H9 (cell line): ENCODE measurements at regions not wholly inside any gene's neighbourhood (a gene's known extent, or its start where the extent isn't known, plus 50 kb on each side); places are given as distances from the start of the nearest gene placed in this dataset.
A peak's percentile ranks its signal among the peaks of the same experiment; 100 is the strongest.

Experiments used
- DNase-seq: peaks from one replicate; pipeline ENCODE4 v3.0.0-alpha.2; 2017
- H2AFZ ChIP-seq: one replicate; pipeline ENCODE4 v1.6.1; 2013; ENCODE audit warnings: mild to moderate bottlenecking, low read length, control low read depth, moderate library complexity
- H2AK5ac ChIP-seq: 2 replicates; pipeline ENCODE4 v1.6.1; 2013; ENCODE audit warnings: low read length, control low read depth, mixed read lengths; ENCODE audit not compliant: insufficient read length
- H2BK120ac ChIP-seq: one replicate; pipeline ENCODE4 v1.6.1; 2013; ENCODE audit warnings: low read depth, mild to moderate bottlenecking, low read length, control low read depth, inconsistent platforms; ENCODE audit not compliant: poor library complexity, severe bottlenecking
- H2BK12ac ChIP-seq: 2 replicates; pipeline ENCODE4 v1.6.1; 2013; ENCODE audit warnings: low read length, control low read depth, mixed read lengths, low read depth; ENCODE audit not compliant: insufficient read length
- H2BK15ac ChIP-seq: 2 replicates; pipeline ENCODE4 v1.6.1; 2013; ENCODE audit warnings: low read depth, low read length, control low read depth
- H2BK20ac ChIP-seq: one replicate; pipeline ENCODE4 v1.6.1; 2013; ENCODE audit warnings: low read depth, mild to moderate bottlenecking, low read length, control low read depth, inconsistent platforms; ENCODE audit not compliant: poor library complexity, severe bottlenecking
- H2BK5ac ChIP-seq: 2 replicates; pipeline ENCODE4 v1.6.1; 2013; ENCODE audit warnings: low read length, control low read depth, mixed read lengths; ENCODE audit not compliant: insufficient read length
- H3K14ac ChIP-seq: 2 replicates; pipeline ENCODE4 v1.6.1; 2013; ENCODE audit warnings: low read length, control low read depth; ENCODE audit not compliant: insufficient read depth
- H3K18ac ChIP-seq: 2 replicates; pipeline ENCODE4 v1.6.1; 2013; ENCODE audit warnings: low read depth, mild to moderate bottlenecking, mixed read lengths, low read length, control low read depth; ENCODE audit not compliant: insufficient read length
- H3K23ac ChIP-seq: 2 replicates; pipeline ENCODE4 v1.6.1; 2013; ENCODE audit warnings: low read length, control low read depth, mixed read lengths, low read depth; ENCODE audit not compliant: insufficient read length
- H3K23me2 ChIP-seq: 2 replicates; pipeline ENCODE4 v1.6.1; 2013; ENCODE audit warnings: low read depth, mild to moderate bottlenecking, mixed read lengths, low read length, control low read depth; ENCODE audit not compliant: insufficient read length, poor library complexity, severe bottlenecking
- H3K27ac ChIP-seq: 2 replicates; pipeline ENCODE4 v1.5.1; 2013; ENCODE audit warnings: low read length, control low read depth, mixed read lengths, low read depth; ENCODE audit not compliant: insufficient read length
- H3K27me3 ChIP-seq: 2 replicates; pipeline ENCODE4 v1.6.1; 2013; ENCODE audit warnings: low read length, control low read depth, inconsistent platforms; ENCODE audit not compliant: insufficient read depth
- H3K4ac ChIP-seq: 2 replicates; pipeline ENCODE4 v1.6.1; 2013; ENCODE audit warnings: low read depth, mild to moderate bottlenecking, control low read depth, inconsistent platforms, low read length, moderate library complexity
- H3K4me1 ChIP-seq: 2 replicates; pipeline ENCODE4 v1.6.1; 2013; ENCODE audit warnings: low read length, control low read depth, inconsistent platforms; ENCODE audit not compliant: insufficient read depth
- H3K4me2 ChIP-seq: 2 replicates; pipeline ENCODE4 v1.6.1; 2013; ENCODE audit warnings: low read length, control low read depth, mixed read lengths; ENCODE audit not compliant: insufficient read length, insufficient read depth
- H3K56ac ChIP-seq: 2 replicates; pipeline ENCODE4 v1.6.1; 2013; ENCODE audit warnings: low read depth, mild to moderate bottlenecking, mixed read lengths, low read length, control low read depth; ENCODE audit not compliant: insufficient read length
- H3K79me1 ChIP-seq: 2 replicates; pipeline ENCODE4 v1.6.1; 2013; ENCODE audit warnings: low read depth, mild to moderate bottlenecking, moderate library complexity, low read length, control low read depth, inconsistent platforms; ENCODE audit not compliant: insufficient read depth, poor library complexity, severe bottlenecking
- H3K79me2 ChIP-seq: 2 replicates; pipeline ENCODE4 v1.6.1; 2013; ENCODE audit warnings: low read length, control low read depth, inconsistent platforms; ENCODE audit not compliant: insufficient read depth
- H3K9ac ChIP-seq: 2 replicates; pipeline ENCODE4 v1.6.1; 2013; ENCODE audit warnings: low read length, control low read depth, mixed read lengths; ENCODE audit not compliant: insufficient read length; ENCODE audit errors: extremely low read depth
- H3K9me3 ChIP-seq: one replicate; pipeline ENCODE4 v1.6.1; 2013; ENCODE audit warnings: low read depth, low read length, inconsistent platforms; ENCODE audit not compliant: control insufficient read depth
- H3T11ph ChIP-seq: one replicate; pipeline ENCODE4 v1.6.1; 2013; ENCODE audit warnings: mild to moderate bottlenecking, low read length, control low read depth, inconsistent platforms
- H4K20me1 ChIP-seq: one replicate; pipeline ENCODE4 v1.6.1; 2013; ENCODE audit not compliant: control insufficient read depth, insufficient read length, insufficient read depth
- H4K5ac ChIP-seq: 2 replicates; pipeline ENCODE4 v1.6.1; 2013; ENCODE audit warnings: low read depth, mild to moderate bottlenecking, mixed read lengths, low read length, control low read depth; ENCODE audit not compliant: insufficient read length
- H4K8ac ChIP-seq: replicated peaks from 2 replicates; pipeline ENCODE4 v1.6.1; 2013; ENCODE audit warnings: low read length, control low read depth, mixed read lengths, low read depth; ENCODE audit not compliant: insufficient read length
- H4K91ac ChIP-seq: 2 replicates; pipeline ENCODE4 v1.6.1; 2013; ENCODE audit warnings: low read depth, mild to moderate bottlenecking, moderate library complexity, mixed read lengths, low read length, control low read depth; ENCODE audit not compliant: insufficient read length
- H3K27ac Mint-ChIP-seq, 3 experiments: 2 replicates in 2 of 3; 3 replicates in 1 of 3; pipeline ENCODE4 v1.8.0; 2020 to 2021; ENCODE audit warnings: mixed read lengths in 3 of 3, mild to moderate bottlenecking in 1 of 3, moderate library complexity in 1 of 3
- H3K27me3 Mint-ChIP-seq: 2 replicates; pipeline ENCODE4 v1.8.0; 2021; ENCODE audit warnings: low read depth, mild to moderate bottlenecking, moderate library complexity, mixed read lengths
- H3K36me3 Mint-ChIP-seq, 3 experiments: 2 replicates in 2 of 3; 3 replicates in 1 of 3; pipeline ENCODE4 v1.8.0; 2020 to 2021; ENCODE audit warnings: low read depth in 3 of 3, mixed read lengths in 3 of 3; ENCODE audit not compliant: insufficient read depth in 1 of 3
- H3K4me1 Mint-ChIP-seq, 2 experiments: 2 replicates each; pipeline ENCODE4 v1.8.0; 2020; ENCODE audit warnings: mixed read lengths in 2 of 2
- H3K4me3 Mint-ChIP-seq, 2 experiments: 2 replicates in 1 of 2; 3 replicates in 1 of 2; pipeline ENCODE4 v1.8.0; 2020 to 2021; ENCODE audit warnings: mild to moderate bottlenecking in 2 of 2, mixed read lengths in 2 of 2, moderate library complexity in 1 of 2
- H3K9me3 Mint-ChIP-seq, 2 experiments: 2 replicates in 1 of 2; 3 replicates in 1 of 2; pipeline ENCODE4 v1.8.0; 2020; ENCODE audit warnings: mild to moderate bottlenecking in 2 of 2, mixed read lengths in 2 of 2, moderate library complexity in 1 of 2
- CTCF ChIP-seq: fragments of 200-600 bp; sonication (generic); conservative IDR thresholded peaks from 3 replicates; pipeline ENCODE4 v1.8.0; 2021; ENCODE audit warnings: antibody characterized with exemption, mild to moderate bottlenecking
- WGBS: extraction: QIAGEN DNeasy Blood & Tissue Kit; methylation state at CpG from one replicate; pipeline ENCODE4 v1.1.7; 2013; ENCODE audit warnings: missing lambda C conversion rate, low lambda C conversion rate, mixed read lengths; ENCODE audit not compliant: insufficient read length; ENCODE audit errors: extremely low coverage; 5-methylcytosine and 5-hydroxymethylcytosine counted together

DNA sequence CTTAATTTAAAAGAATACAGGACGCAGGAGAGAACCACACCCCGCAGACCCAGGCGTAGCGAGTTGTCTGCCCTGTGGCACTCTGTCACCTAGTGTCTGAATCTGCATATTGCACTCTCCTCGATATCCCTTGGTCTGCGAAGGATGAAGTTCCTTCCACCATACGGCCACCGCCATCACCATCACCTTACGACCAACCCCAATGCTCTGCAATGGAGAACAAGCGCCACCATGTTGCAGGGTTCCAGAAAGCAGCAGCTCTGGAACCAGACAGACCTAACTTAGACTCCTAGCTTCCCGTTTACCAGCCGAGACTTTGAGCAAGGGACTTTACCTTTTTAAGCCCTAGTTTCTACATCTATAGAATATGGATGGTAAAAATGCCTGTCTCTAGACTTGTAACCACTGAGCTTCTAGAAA is 77.4 kb upstream of the DMRT1 start:
- Histone ChIP-seq H3K27me3 (no peaks in the 10 kb centered on the region), H3K79me2 (no peaks in the 10 kb centered on the region), H3K9me3 (no peaks in the 10 kb centered on the region), H3K14ac (no peak overlapping the region), H2BK20ac (no peak overlapping the region), H2BK12ac (no peak overlapping the region), H3K23me2 (no peaks in the 10 kb centered on the region), H3K18ac (no peak overlapping the region), H3K4ac (no peak overlapping the region), H3K4me1 (no peaks in the 10 kb centered on the region), H2BK15ac (no peak overlapping the region), H3K23ac (no peak overlapping the region), H3K56ac (no peak overlapping the region), H3T11ph (no peak overlapping the region), H4K5ac (no peak overlapping the region), H4K20me1 (no peaks in the 10 kb centered on the region), H3K9ac (no peak overlapping the region), H2AFZ (no peak overlapping the region), H2BK120ac (no peak overlapping the region), H2BK5ac (no peak overlapping the region), H4K8ac (no peak overlapping the region), H2AK5ac (no peak overlapping the region), H4K91ac (no peak overlapping the region), H3K79me1 (no peaks in the 10 kb centered on the region), H3K27ac (no peak overlapping the region), H3K4me2 (no peak overlapping the region)
- peaks cover 7 to 15% of the 10 kb centered on the region in 2 experiments; a peak in 4 of 5 replicates for H3K9me3 Mint-ChIP-seq
- H3K27ac Mint-ChIP-seq: 0 out of 7 replicates have a peak overlapping the region, but pooled peaks of 1 of the 3 experiments have one; percentile 63
- H3K4me1 Mint-ChIP-seq: peaks cover 11 to 20% of the 10 kb centered on the region in 2 experiments
- H3K27me3 Mint-ChIP-seq: peaks cover 20% of the 10 kb centered on the region
- WGBS: no CpG with 5 or more reads among the region's 12 CpGs
- TF ChIP-seq CTCF: peak; percentile 91
- H3K36me3 Mint-ChIP-seq: peaks cover 0 to 5% (median 1%) of the 10 kb centered on the region in 3 experiments; a peak in 2 of 7 replicates
- no peak overlapping the region for H3K4me3 Mint-ChIP-seq
- peak; percentile 90 for DNase-seq
